ENCODE measurements at regions not wholly inside any gene's neighbourhood (a gene's known extent, or its start where the extent isn't known, plus 50 kb on each side); places are given as distances from the start of the nearest gene placed in this dataset.
A peak's percentile ranks its signal among the peaks of the same experiment; 100 is the strongest.

- POLR2A ChIA-PET (ENCODE audit: unreplicated experiment) = no interaction called here
- no peaks in the 10 kb centered on the region for H3K36me3 ChIP-seq (ENCODE audit: control insufficient read depth, insufficient read depth, low read length)
- DNase-seq (peak; percentile 59), ATAC-seq (ENCODE audit: low read depth) (no peak)
- no peak overlapping the region for H4K8ac ChIP-seq (ENCODE audit: low read depth in 2 of 2, low read length in 2 of 2)
- no peak overlapping the region for H4K91ac ChIP-seq (ENCODE audit: insufficient read depth, low read depth, low read length)
- intact Hi-C loops (cut with micrococcal nuclease) (no loop called here), dilution Hi-C loops (cut with HindIII; ENCODE audit: low sequenced_read_pairs, unreplicated experiment) (no loop called here), in situ Hi-C loops (cut with MboI; ENCODE audit: low sequenced_read_pairs) (no loop called here)
- no peak overlapping the region for H2BK20ac ChIP-seq (ENCODE audit: low read depth, low read length)
- no peak overlapping the region for H2AFZ ChIP-seq (replicated peaks; ENCODE audit: low read length, poor library complexity)
- WGBS, 2 experiments (ENCODE audit: extremely low coverage in 2 of 2, insufficient read length in 1 of 2) = no CpG with 5 or more reads among the region's 1 CpG
- no peak overlapping the region for H2BK15ac ChIP-seq (ENCODE audit: low read depth, low read length)
- H4K20me1 ChIP-seq (ENCODE audit: insufficient read depth, low read length) = no peaks in the 10 kb centered on the region
- H3K9ac ChIP-seq (ENCODE audit: low read depth, low read length) = no peak overlapping the region
- no peak overlapping the region for H2AK5ac ChIP-seq (ENCODE audit: low read depth, low read length)
- no peaks in the 10 kb centered on the region for H3K9me1 ChIP-seq (ENCODE audit: insufficient read depth, low read length)
- CTCF ChIA-PET = no interaction called here
- no peak overlapping the region for H3K4ac ChIP-seq (ENCODE audit: low read depth, low read length)
- H3K9me3 ChIP-seq (ENCODE audit: control insufficient read depth, insufficient read depth, low read length) = peaks cover 9% of the 10 kb centered on the region
- no peak overlapping the region for H4K5ac ChIP-seq (ENCODE audit: low read depth, low read length)
- peaks cover 8% of the 10 kb centered on the region for H3K27me3 ChIP-seq (ENCODE audit: control insufficient read depth, insufficient read depth, low read length)
- no TSS peak for BruUV-seq (replicated peaks)
- H3K56ac ChIP-seq (ENCODE audit: extremely low read depth, insufficient read depth, low read length) = no peak overlapping the region
- no peak overlapping the region for H3K4me2 ChIP-seq (ENCODE audit: low read depth, low read length)
- H2AK9ac ChIP-seq (replicated peaks; ENCODE audit: low read depth, low read length, poor library complexity) = no peak overlapping the region
- no peak overlapping the region for H3K27ac ChIP-seq (ENCODE audit: insufficient read depth, low read length)
- TF ChIP-seq CTCF (conservative IDR thresholded peaks at IDR 0.05; ENCODE audit: low read depth, low read length) (no peak), CEBPB (IDR thresholded peaks at IDR 0.05; ENCODE audit: low read depth, low read length) (peak; percentile 23; the same call in 1 of the 2 replicates)
- H3K79me1 ChIP-seq (ENCODE audit: low read depth in 1 of 2, low read length in 2 of 2) = no peaks in the 10 kb centered on the region
- H3K4me3 ChIP-seq (ENCODE audit: insufficient read depth, low read depth, low read length) = no peak overlapping the region
- H2BK5ac ChIP-seq (ENCODE audit: low read depth, low read length, poor library complexity, severe bottlenecking) = no peak overlapping the region
- H3K14ac ChIP-seq (replicated peaks; ENCODE audit: low read depth, low read length) = no peak overlapping the region
- no peak overlapping the region for H2BK120ac ChIP-seq (ENCODE audit: low read depth, low read length)
- no peak overlapping the region for H3K23ac ChIP-seq (ENCODE audit: low read depth, low read length)
- no peak overlapping the region for H3K18ac ChIP-seq (ENCODE audit: low read depth, low read length)
- H3K4me1 ChIP-seq (ENCODE audit: control insufficient read depth, insufficient read depth, low read length) = no peaks in the 10 kb centered on the region
Observed at GRCh38 chr20:51284176-51284575, 258.3 kb downstream of the NFATC2 start.

Measured in IMR-90 (cell line).